ENCODE measurements at regions not wholly inside any gene's neighbourhood (a gene's known extent, or its start where the extent isn't known, plus 50 kb on each side); places are given as distances from the start of the nearest gene placed in this dataset.

GRCh38 chrX:149060921-149061320, 444.2 kb downstream of the IDS start:
- H3K27ac ChIP-seq, result no peak overlapping the region
- H3K9me3 ChIP-seq, result no peaks in the 10 kb centered on the region
- TF ChIP-seq, protein P1, sequence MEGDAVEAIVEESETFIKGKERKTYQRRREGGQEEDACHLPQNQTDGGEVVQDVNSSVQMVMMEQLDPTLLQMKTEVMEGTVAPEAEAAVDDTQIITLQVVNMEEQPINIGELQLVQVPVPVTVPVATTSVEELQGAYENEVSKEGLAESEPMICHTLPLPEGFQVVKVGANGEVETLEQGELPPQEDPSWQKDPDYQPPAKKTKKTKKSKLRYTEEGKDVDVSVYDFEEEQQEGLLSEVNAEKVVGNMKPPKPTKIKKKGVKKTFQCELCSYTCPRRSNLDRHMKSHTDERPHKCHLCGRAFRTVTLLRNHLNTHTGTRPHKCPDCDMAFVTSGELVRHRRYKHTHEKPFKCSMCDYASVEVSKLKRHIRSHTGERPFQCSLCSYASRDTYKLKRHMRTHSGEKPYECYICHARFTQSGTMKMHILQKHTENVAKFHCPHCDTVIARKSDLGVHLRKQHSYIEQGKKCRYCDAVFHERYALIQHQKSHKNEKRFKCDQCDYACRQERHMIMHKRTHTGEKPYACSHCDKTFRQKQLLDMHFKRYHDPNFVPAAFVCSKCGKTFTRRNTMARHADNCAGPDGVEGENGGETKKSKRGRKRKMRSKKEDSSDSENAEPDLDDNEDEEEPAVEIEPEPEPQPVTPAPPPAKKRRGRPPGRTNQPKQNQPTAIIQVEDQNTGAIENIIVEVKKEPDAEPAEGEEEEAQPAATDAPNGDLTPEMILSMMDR (IDR thresholded peaks at IDR 0.05), result no peak
- no peak overlapping the region for H3K4me3 ChIP-seq
- H3K4me1 ChIP-seq, result no peaks in the 10 kb centered on the region
- no peaks in the 10 kb centered on the region for H3K36me3 ChIP-seq
- intact Hi-C loops (cut with DNase I), result no loop called here
- no peak for DNase-seq
- ATAC-seq, result no peak
- H3K27me3 ChIP-seq, result no peaks in the 10 kb centered on the region
- 47 to 61% methylated on average over 2 of the region's 2 CpGs for WGBS, 2 donors
